Stromal cell of bone marrow (primary cell): ENCODE measurements at regions not wholly inside any gene's neighbourhood (a gene's known extent, or its start where the extent isn't known, plus 50 kb on each side); places are given as distances from the start of the nearest gene placed in this dataset.
A peak's percentile ranks its signal among the peaks of the same experiment; 100 is the strongest.

Experiments used
- DNase-seq: peaks from one replicate; pipeline ENCODE4 v3.0.0-alpha.2; 2012; ENCODE audit warnings: low read depth

DNA sequence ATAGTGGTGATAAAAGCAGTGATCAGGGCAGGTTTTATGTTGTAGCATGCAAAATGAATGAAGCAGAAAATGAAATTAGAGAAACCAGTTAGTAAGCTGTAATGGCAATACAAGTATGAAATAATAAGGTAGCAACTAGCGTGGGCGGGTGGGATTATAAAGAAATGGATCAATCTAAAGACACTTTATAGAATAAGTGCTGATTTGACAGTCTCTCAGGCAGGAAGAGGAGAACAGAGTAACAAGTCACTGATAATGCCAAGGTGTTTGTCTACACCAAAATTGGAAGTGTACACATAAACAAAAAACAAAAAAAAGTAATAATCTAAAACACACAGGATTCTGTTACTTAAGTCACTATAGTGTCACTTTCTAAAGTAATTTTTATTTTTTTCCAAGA, 51.0 kb upstream of the PCBP1 start:
- no peak for DNase-seq

DNA sequence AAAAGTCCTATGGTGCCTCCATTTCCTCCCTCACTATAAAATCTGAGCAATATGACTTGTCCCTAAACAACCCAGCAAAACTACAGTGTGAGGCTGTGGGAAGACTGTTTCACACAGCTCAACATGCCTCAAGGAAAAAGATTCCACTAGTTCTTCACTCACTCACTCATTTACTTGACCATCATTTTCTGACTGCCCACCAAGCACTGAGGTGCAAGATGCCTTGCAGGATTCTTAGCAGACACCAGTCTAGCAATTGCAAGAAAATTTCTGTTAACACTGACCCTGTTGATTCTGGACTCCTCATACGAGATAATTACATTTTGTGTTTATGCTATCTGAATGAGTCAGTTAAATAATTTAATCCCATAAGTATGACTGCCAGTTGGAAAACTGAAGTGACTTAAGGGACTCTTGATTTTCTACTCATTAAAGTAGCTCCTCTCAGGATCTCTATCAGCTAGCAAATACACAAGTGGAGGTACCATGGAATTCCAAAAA, 51.9 kb upstream of the PCBP1 start:
- DNase-seq = peak; percentile 25

DNA sequence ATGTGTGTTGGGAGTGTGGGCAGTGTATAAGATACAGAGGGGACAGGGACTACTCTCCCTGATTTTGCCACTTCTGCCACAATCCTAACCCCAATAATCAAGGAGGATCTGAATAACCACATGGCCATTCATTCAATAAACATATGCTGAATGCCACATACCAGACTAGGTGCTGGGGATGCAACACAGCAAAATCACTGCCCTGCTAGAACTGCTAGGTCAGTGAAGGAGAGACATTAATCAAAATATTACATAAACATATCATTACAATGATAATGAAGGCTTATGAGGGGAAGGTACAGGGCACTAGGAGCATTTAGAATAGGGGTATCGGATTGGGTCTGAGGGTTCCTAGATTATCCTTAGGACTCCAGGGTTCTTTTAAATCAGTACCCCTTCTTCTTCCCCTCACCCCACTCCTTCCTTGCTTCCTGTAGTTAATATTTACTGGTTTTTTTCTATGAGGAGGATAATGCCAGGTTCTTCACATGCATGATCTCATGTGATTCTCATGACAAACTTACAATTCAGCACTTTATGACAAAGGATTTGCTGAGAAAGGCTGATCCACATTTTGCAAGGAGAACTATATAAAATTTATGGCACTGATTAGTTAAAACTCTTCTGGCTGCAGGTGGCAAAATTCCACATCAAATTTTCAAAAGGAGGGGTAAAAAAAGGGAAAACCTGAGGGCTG, 56.4 kb upstream of the PCBP1 start:
- DNase-seq = no peak

DNA sequence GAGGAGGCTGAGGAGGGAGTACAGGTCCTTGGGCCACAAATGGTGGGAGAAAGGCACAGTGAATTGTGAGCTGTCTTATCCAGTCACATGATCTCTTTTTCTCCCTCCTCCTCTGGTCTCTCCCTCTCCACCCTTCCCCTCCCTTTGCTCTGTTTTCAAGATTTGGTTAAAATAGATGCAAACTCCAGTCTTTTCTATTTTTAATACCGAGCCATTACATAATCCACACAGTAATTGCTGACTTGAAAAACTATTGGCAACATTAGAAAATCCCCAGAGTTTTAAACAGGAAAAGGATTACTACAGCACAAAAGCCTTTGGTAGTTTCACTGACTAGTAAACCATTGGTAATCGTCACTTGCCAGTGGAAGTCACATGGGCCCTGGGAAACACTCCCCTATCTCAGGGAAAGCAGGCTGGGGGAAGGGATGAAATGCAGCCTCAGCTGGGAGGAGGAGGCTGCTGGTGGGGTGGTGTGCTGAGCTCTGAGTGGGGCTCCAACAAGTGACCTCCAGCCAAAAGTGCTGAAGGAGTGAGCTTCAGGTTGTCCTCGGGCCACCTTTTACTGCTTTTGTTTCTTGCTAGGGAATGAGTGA, 57.4 kb upstream of the PCBP1 start:
- peak; percentile 96 for DNase-seq

DNA sequence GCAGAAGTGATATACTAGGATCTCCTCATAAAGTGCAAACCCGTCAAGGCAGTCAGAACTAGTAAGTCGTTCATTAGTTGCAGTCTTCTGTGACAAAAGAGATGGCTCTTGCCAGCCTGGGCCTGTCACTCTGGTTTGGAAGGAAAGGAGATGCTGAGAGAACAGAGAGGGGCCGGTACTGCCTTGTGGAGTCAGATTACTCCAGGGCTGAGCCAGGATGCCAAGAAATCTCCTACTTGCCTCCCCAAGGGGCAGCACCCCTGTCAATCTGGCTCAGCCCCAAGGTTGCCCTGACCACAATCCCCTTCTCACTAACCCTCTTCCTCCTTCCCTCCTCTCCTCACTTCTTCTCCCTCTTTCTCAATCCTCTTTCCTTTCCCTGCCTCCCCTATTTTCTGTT, 62.9 kb upstream of the ASPRV1 start:
- no peak for DNase-seq

DNA sequence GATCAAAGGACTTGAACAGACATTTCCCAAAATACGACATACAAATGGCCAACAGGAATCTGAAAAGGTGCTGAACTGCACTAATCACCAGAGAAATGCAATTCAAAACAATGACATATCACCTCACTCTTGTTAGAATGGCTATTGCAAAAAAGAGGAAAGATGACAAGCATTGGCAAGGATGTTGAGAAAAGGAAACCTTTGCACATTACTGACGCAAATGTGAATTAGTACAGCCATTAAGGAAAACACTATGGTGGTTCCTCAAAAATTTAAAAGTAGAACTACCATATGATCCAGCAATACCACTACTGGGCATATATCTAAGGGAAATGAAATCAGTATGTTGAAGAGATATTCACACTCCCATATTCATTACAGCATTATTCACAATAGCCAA, 57.7 kb upstream of the ASPRV1 start:
- DNase-seq = no peak

DNA sequence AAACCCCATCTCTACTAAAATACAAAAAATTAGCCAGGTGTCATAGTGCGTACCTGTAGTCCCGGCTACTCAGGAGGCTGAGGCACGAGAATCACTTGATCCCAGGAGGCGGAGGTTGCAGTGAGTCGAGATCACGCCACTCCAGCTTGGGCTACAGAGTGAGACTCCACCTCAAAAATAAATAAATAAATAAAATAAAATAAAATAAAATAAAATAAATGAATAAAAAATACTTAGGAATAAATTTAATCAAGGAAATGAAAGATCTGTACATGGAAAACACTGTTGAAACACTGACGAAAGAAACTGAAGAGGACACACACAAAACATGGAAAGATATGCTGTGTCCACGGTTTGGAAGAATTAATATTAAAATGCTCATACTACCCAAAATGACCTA, 56.5 kb upstream of the ASPRV1 start:
- no peak for DNase-seq

DNA sequence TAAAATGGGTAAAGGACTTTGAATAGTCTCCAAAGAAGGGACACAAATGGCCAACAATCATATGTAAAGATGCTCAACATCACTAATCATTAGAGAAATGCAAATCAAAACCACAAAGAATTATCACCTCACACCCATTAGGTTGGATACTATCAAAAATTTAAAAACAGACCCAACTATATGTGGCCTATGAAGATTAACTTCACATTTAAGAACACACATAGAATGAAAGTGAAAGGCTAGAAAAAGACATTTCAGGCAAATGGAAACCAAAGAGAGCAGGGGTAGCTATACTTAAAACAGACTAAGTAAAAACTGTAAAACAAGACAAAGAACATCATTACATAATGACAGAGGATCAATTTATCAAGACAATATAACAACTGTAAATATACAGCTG, 53.5 kb upstream of the ASPRV1 start:
- DNase-seq = no peak

DNA sequence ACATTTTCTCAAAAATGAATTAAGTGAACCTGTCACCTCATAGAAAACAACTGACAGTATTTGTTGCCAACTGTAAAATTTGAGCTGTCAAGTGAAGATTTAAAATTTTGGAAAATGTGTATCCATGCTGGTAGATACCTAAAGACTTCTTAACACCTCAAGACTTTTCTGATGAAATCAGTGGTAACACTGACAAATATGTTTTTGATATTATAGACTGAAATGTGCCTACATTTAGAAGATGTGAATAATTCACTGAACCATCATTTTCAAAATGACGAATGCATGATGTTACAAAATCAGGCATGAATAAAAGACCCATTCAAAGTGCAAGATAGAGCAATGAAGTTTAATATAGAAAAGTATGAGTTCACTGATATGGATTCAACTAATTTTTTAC, 51.5 kb upstream of the ASPRV1 start:
- DNase-seq = no peak

DNA sequence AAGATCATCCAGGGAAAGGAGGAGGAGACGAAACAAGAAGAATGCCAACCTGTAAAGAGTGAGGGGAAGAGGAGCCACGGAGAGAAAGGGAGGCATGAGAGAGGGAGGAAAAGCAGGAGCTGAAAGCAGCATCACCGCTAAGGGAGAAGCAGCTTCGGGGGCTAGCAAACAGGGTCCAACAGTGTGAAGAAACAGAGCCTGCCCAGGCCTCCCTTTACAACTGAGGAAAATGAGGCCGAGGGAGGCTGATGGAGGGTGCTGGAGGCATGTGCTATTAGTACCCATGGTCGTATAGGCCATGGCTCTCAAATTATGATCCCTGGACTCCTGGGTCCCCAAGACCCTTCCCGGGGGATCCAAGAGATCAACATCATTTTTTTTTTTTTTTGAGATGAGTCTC, 50.4 kb upstream of the ASPRV1 start:
- DNase-seq = no peak

DNA sequence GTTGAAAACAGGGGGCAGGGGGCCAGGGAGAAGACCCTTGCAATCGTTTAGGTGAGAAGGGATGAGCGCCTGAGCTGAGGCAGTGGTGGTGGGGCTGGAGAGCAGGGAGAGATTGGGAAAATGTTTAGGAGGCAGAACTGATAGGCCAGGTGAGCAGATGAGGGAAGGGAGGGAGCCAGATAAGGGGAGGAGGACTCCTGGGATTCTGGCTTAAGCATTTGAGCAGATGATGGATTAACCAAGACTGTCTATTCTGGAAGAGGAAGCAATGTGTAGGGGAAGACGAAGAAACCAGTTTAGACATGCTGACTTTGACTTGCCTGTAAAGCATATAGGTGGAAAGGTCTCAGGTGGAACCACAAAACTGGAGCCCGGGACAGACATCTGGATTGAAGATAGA, 49.9 kb upstream of the ASPRV1 start:
- no peak for DNase-seq
